Activated CD8-positive, alpha-beta T cell treated with anti-CD3 and anti-CD28 coated beads for 36 hours (primary cell): ENCODE measurements at regions not wholly inside any gene's neighbourhood (a gene's known extent, or its start where the extent isn't known, plus 50 kb on each side); places are given as distances from the start of the nearest gene placed in this dataset.

Experiments used
- ATAC-seq: fragments of 200-7000 bp; cut with Tn5 transposase; one replicate; pipeline ENCODE4 v1.10.0; 2021; ENCODE audit warnings: mild to moderate bottlenecking, moderate library complexity
- CTCF ChIA-PET: fragments of 350-600 bp; sonication (Branson Sonifier 250); formaldehyde crosslinking; loops from one replicate; lab custom pipeline; 2021; ENCODE audit warnings: antibody characterized with exemption; lab: Charles Lee
- POLR2A ChIA-PET: fragments of 350-600 bp; sonication (Branson Sonifier 250); formaldehyde crosslinking; loops from one replicate; lab custom pipeline; 2021; ENCODE audit warnings: antibody characterized with exemption; lab: Charles Lee
- DNase-seq: peaks from one replicate; pipeline ENCODE4 v3.0.0-alpha.2; 2020
- H3K27ac Mint-ChIP-seq: one replicate; pipeline ENCODE4 v1.8.0; 2021; ENCODE audit warnings: mild to moderate bottlenecking, mixed read lengths
- H3K27me3 Mint-ChIP-seq: one replicate; pipeline ENCODE4 v1.8.0; 2021; ENCODE audit warnings: mixed read lengths
- H3K36me3 Mint-ChIP-seq: one replicate; pipeline ENCODE4 v1.8.0; 2021; ENCODE audit warnings: low read depth, mixed read lengths
- H3K4me1 Mint-ChIP-seq: one replicate; pipeline ENCODE4 v1.8.0; 2021; ENCODE audit warnings: low read depth, mixed read lengths
- H3K4me3 Mint-ChIP-seq: one replicate; pipeline ENCODE4 v1.8.0; 2021; ENCODE audit warnings: mild to moderate bottlenecking, moderate library complexity, mixed read lengths
- H3K9me3 Mint-ChIP-seq: one replicate; pipeline ENCODE4 v1.8.0; 2021; ENCODE audit warnings: mixed read lengths
- intact Hi-C: fragments of 100-400 bp; cut with micrococcal nuclease; formaldehyde crosslinking; loops from one replicate; pipeline ENCODE4 v1.10.0; 2022
- TF ChIP-seq, protein P1 (sequence below): fragments of 200-600 bp; IDR thresholded peaks from one replicate; pipeline ENCODE4 v1.8.0; 2022; ENCODE audit warnings: antibody characterized with exemption, mild to moderate bottlenecking

DNA sequence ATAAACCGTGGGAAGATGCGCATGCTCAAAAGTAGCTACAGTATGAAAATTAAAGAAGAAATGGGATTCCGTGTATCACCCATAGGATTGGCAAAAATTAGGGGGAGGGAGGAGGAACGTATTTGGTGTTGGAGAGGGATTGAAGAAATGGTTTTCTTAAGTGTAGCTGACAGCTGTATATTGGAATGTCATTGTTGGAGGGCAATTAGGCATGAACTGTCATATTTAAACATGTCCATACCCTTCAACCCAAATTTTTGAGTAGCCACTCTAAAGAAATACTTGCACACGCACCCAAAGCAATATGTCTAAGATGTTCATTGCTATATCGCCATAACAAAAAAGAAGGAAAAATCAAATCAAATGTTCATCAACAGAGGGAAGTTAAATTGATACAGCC, 144.7 kb downstream of the TLE3 start:
- Mint-ChIP-seq H3K27ac (no peak overlapping the region), H3K4me1 (peaks cover 2% of the 10 kb centered on the region), H3K4me3 (no peak overlapping the region), H3K9me3 (no peaks in the 10 kb centered on the region), H3K36me3 (no peaks in the 10 kb centered on the region), H3K27me3 (peaks cover 2% of the 10 kb centered on the region)
- intact Hi-C loops = no loop called here
- TF ChIP-seq, protein P1, sequence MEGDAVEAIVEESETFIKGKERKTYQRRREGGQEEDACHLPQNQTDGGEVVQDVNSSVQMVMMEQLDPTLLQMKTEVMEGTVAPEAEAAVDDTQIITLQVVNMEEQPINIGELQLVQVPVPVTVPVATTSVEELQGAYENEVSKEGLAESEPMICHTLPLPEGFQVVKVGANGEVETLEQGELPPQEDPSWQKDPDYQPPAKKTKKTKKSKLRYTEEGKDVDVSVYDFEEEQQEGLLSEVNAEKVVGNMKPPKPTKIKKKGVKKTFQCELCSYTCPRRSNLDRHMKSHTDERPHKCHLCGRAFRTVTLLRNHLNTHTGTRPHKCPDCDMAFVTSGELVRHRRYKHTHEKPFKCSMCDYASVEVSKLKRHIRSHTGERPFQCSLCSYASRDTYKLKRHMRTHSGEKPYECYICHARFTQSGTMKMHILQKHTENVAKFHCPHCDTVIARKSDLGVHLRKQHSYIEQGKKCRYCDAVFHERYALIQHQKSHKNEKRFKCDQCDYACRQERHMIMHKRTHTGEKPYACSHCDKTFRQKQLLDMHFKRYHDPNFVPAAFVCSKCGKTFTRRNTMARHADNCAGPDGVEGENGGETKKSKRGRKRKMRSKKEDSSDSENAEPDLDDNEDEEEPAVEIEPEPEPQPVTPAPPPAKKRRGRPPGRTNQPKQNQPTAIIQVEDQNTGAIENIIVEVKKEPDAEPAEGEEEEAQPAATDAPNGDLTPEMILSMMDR = no peak
- no peak for DNase-seq
- no peak for ATAC-seq
- ChIA-PET POLR2A (no interaction called here), CTCF (no interaction called here)

GRCh38 chr15:69953816-69954215, 143.9 kb downstream of the TLE3 start:
- Mint-ChIP-seq H3K36me3 (no peaks in the 10 kb centered on the region), H3K4me1 (peaks cover 3% of the 10 kb centered on the region), H3K9me3 (no peaks in the 10 kb centered on the region), H3K4me3 (no peak overlapping the region), H3K27ac (no peak overlapping the region), H3K27me3 (peaks cover 2% of the 10 kb centered on the region)
- intact Hi-C loops = no loop called here
- TF ChIP-seq, protein P1 = no peak
- DNase-seq (no peak), ATAC-seq (no peak)
- ChIA-PET POLR2A (no interaction called here), CTCF (no interaction called here)

GRCh38 chr15:69954666-69955065, 143.1 kb downstream of the TLE3 start:
- POLR2A ChIA-PET = no interaction called here
- no peaks in the 10 kb centered on the region for H3K36me3 Mint-ChIP-seq
- ATAC-seq (no peak), DNase-seq (no peak)
- peaks cover 3% of the 10 kb centered on the region for H3K4me1 Mint-ChIP-seq
- CTCF ChIA-PET = no interaction called here
- H3K27me3 Mint-ChIP-seq = no peaks in the 10 kb centered on the region
- TF ChIP-seq, protein P1 = no peak
- no peaks in the 10 kb centered on the region for H3K9me3 Mint-ChIP-seq
- H3K4me3 Mint-ChIP-seq = no peak overlapping the region
- intact Hi-C loops = no loop called here
- no peak overlapping the region for H3K27ac Mint-ChIP-seq

- ChIA-PET CTCF (no interaction called here), POLR2A (no interaction called here)
- Mint-ChIP-seq H3K27ac (no peak overlapping the region), H3K27me3 (no peaks in the 10 kb centered on the region), H3K4me3 (no peak overlapping the region), H3K4me1 (peaks cover 3% of the 10 kb centered on the region), H3K36me3 (no peaks in the 10 kb centered on the region), H3K9me3 (no peaks in the 10 kb centered on the region)
- no peak for ATAC-seq
- TF ChIP-seq, protein P1 = no peak
- intact Hi-C loops = no loop called here
- DNase-seq = no peak
Measured at GRCh38 chr15:69955240-69955894, 142.3 kb downstream of the TLE3 start.

- TF ChIP-seq, protein P1 = no peak
- H3K9me3 Mint-ChIP-seq = no peaks in the 10 kb centered on the region
- CTCF ChIA-PET = no interaction called here
Measured at GRCh38 chr15:69956417-69956816, 141.3 kb downstream of the TLE3 start.

More at GRCh38 chr15:69956417-69956816, 141.3 kb downstream of the TLE3 start:
- ATAC-seq (no peak), DNase-seq (no peak)
- H3K36me3 Mint-ChIP-seq = no peaks in the 10 kb centered on the region
- intact Hi-C loops = no loop called here
- H3K27ac Mint-ChIP-seq = no peak overlapping the region
- no peaks in the 10 kb centered on the region for H3K27me3 Mint-ChIP-seq
- POLR2A ChIA-PET = interaction anchor here (0.5 kb wide), 1 partner anchor 1030 kb away, joined by 3 read pairs; no protein-coding TSS in a partner anchor
- H3K4me1 Mint-ChIP-seq = peaks cover 3% of the 10 kb centered on the region
- H3K4me3 Mint-ChIP-seq = no peak overlapping the region
